HG03135 (cell line): ENCODE measurements at regions not wholly inside any gene's neighbourhood (a gene's known extent, or its start where the extent isn't known, plus 50 kb on each side); places are given as distances from the start of the nearest gene placed in this dataset.

Experiments used
- ATAC-seq: cut with Tn5 transposase; IDR thresholded peaks from one replicate; pipeline ENCODE4 v1.9.1; 2021; ENCODE audit warnings: mild to moderate bottlenecking, moderate library complexity; ENCODE audit not compliant: unreplicated experiment

DNA sequence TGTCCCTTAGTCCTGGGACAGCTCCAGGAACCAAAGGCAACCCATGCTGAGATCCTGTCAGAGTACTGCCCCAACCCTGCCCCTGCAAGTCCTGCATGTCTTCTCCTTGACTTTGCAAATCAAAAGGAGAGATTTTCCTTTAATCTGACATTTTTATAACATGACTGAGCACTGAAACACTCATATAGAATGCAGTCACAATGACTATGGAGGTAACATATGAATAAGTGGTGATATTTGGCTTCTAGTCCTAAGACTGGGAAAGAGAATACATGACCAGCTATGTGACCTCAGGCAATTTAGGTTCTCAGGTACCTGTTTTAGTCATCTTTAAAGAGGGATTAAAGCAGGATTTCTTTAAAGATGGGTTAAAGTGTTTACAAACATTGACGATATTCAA lies 941.6 kb upstream of the CDH8 start:
- no peak for ATAC-seq

DNA sequence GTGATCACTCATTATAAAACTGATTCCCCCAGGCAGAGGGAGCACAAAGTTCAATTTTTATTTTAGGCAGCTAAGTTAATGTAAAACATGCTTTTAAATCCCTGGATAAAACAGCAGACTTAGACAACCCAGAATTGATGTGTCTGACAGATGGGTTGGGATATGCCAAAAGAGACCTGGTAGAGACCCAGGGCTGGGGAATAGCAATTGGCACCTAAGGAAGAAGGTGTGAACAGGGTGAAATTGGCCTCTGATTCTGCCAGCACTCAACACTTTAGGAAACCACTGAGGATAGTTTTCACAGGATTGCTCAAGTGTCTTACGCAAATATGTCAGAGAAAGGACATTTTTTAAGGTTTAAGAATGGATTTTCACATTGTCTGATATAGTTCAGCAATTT lies 938.2 kb upstream of the CDH8 start:
- ATAC-seq: no peak

DNA sequence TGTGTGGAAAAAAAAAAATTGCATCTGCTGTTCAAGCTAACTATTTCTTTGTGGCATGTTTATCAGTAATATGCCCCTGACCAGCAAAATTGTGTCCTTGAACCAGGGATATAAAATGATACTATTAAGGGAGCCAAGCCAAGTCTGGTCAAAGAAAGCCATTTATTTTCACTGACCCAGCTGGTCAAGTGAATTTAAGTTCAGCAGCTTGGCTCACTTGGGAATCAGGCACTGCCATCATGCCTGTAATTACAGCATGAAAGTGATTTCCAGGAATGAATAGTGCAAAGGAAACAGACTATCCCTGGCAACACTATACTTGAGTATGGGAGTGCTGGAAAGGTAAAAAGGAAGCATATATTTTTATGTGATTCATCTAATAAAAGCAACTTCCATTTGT lies 934.6 kb upstream of the CDH8 start:
- ATAC-seq: no peak

DNA sequence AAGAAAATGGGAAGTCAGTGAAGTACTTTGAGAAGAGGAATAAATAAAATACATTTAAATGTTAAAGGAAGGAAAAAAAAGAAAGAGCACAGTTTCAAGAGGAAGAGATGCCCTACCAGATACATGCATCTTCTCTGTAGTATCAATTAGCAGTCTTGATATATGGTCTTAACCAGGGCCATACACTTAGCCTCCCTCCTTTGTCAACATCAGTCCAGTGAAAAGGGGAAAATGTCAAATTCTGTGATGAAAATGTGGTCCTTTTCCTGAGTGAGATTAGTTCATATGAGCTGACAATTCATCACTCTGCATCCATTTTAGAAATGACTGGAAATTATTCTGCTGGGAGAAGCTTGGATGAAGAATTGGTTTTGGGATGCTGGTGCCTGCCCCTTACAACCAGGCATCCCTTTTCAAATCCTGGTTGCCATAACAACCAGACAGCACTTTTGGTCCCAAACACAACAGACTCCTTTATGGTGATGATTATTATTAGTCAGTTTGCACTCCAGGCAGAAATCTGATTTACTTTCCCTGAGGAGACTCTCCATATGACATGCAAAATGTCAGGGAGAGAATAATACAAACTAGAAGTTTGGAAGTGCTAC lies 933.6 kb upstream of the CDH8 start:
- ATAC-seq: no peak

DNA sequence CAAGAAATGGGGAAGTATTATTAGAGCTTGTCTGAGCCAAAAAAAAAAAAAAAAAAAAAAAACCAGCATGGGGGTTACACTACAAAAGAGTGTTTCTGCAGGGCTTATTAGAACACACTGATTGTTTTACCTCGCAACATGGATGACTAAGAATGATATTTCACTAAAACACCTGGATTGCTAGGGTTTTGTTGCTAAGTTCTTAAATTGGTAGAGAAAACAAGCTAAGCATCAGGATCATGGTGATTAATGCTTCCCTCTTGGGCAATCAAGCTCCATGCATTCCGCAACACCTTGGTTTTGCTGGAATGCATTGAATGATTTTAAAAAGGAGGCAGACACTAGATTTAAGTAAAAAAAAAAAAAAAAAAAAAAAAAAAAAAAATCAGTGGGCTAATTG lies 931.4 kb upstream of the CDH8 start:
- no peak for ATAC-seq

DNA sequence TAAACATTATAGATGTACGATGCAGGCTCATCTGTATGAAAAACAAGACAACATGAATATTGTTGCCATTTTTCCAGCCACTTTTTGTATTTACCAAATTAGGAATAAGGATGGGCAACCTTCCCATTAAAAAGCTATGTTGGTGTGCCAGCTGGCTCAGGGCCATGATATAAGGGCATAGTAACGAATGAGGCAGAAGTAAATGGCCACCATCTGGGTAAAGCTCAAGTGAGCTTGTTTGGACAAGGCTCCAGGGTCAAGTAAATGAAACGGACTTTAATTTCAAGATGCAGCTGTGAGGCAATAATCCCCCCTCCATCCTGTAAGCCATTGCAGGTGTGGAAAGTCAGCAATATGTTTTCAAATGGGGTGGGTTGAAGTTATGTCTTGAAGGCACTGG lies 930.9 kb upstream of the CDH8 start:
- ATAC-seq: no peak

DNA sequence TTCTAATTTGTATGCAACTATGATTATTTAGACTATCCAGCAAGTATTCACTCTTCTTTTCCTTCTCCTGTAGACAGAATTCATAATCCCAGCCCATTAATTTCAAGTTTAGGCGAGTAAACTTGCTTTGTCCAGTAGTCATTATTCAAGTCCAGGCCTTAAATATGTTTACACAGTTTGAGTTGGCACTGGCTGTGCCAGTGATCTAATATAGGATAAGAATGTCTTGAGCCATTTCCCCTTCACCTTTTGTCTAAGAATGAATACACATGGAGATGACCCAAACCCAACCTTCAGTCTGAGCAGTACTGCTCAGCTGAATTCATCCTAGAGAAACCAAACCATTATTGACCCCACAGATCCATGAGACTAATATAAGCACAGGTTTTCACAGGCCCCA lies 930.4 kb upstream of the CDH8 start:
- ATAC-seq: no peak

DNA sequence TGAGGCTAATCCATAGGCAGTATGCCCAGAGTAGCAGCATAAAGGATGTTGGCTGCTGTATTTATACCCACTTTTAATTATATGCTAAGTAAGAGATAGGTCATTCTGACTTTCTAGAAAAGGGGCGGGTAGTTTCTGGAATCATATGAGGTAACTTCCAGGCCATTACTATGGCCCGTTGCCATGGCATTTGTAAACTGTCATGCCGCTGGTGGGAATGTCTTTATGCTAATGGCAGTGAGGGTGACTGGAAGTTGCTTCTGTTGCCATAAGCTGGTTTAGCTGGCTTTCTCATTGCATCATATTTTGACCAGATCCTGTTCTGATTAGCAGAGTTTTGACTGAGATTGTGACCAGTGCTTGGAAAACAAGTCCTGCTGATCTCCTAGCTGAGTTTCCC lies 929.6 kb upstream of the CDH8 start:
- no peak for ATAC-seq

DNA sequence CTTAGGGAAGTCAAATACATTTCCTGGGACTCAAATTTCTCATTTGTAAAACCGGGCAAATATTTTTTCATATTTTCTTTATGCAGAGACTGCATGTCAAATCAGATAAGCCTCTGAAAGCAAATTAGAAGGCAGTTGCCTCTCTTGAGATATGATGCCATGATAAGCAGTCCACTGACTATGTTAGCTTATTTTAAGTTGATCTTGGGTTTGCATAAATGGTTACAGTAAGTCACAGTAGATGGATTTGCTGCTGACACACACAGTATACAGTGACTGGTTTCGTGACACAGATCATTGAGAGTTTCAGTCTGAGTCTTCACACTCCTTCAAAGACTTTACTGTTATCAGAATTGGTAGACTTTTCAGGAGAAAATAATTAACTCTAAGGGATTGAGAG lies 927.6 kb upstream of the CDH8 start:
- no peak for ATAC-seq

DNA sequence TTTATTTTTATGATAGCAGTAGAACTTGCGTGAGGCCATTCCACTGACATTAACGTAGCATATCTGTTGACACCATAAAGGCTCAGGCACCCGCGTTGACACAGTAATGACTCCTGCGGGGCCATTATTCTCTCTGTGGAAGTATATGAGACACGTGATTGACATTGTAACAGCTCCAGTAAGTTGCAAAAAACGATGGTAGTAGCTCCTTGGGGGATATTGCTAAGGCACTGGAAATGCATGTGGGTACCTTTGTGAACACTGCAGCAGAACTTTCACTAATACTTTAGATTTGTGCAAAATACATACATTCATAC lies 918.8 kb upstream of the CDH8 start:
- ATAC-seq: no peak

DNA sequence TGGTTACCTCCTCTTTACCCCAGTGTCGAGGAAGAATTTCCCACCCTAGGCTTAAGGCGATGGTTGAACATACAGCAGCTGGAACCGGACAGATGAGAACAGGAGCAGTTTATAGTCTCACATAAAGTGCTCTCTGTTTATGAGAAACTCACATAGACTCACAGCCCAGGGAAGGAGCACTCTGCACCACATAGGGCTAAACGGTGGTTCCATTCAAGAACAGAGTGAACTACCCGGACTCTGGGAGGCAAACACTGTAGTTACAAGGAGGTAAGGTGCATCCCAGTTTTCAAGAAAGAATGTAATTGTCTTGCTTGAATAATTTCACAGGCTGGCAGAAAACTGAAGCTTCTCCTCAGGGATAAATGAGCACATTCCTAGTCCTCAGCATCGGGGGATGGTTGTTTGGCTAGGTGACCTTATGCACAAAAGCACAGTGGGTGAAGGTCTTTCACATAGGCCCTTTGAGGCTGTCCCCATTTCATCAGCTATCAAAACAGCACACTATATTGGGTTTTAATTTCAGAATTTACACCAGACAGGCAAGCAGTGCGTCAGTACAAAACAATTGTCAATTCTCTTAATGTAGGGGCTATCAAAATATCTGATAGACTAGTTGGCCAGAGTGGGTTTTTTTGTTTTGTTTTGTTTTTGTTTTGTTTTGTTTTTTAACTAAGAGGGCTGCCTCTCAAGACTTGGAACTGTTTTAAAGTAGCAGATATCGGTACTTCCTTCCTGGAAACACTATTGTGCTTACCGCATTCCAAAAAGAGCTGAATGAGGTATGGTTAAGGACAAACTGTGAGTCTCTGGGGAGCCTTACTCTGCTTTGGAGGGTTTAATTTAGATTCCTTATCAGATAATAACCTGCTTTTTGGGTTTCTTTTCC lies 918.1 kb upstream of the CDH8 start:
- ATAC-seq: no peak

DNA sequence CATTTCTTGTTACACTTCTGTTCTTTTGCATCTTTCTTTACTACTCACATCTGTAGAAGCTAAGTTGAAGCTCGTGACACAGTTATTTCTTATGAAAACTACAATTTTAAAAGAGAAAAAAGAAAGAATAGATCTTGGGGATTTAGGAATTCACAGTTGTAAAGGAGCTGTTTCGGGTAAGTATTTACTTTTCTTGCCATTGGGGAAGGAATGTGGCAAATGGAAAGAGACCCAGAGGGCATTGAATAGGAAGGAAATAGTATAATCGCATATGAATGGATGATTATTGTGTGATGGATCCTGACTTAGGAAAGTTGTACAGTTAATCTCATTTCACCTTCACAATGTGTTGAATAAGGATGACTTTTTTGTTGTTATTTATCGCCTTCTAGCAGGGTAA lies 914.1 kb upstream of the CDH8 start:
- no peak for ATAC-seq

DNA sequence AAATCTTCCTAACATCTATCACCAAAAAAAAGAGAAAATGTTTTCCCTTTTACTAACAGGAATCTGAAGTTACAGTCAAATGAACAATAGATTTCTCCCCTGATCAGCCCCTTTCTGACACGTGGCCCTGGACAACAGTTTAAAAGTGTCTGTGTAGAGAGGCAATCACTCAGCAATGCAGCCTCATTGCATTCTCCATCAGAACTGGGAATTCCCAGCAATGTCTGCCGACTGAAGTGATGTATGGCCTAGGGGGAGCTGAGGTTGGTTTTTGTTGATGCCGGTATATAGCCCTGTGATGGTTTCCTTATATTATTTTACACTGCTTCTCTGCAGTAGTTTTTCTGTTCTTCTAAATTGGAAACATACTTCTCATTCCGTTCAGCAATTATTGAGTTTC lies 904.3 kb upstream of the CDH8 start:
- ATAC-seq: no peak

DNA sequence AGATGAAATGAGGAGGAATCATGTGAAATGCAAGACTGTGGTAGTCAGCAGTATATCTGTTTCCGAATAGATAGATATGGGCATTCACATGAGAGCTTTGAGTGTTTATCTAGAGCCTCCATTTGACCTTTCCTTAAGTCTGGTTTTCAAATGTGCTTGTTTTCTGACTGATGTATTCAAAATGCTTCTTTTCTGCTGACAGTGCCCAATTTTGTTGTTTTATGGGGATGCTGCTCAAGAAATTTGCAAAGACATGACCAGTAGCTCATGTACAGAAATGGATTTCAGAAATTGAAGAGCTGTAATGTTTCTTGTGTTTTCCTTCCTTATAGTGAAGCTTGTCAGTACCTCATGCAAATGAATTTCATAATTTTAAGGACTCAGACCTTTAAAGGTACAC lies 903.4 kb upstream of the CDH8 start:
- ATAC-seq: no peak

DNA sequence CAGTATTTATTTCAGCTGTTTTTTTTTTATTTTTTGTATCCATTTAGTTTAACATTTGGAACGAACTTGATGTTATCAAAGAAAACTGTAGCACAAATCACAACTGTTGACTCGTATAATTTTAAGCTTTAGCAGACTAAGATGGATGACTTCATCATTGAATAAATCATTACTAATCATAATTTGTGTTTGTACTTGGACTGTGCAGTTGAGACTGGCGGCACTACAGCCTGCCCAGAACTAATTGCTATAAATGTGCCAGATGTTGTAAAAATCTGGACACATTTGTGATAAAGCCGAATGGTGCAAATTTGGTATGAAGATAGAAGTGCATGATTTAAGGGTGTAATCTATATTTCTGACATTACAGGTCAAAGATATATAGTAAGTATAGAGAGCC lies 897.7 kb upstream of the CDH8 start:
- no peak for ATAC-seq

DNA sequence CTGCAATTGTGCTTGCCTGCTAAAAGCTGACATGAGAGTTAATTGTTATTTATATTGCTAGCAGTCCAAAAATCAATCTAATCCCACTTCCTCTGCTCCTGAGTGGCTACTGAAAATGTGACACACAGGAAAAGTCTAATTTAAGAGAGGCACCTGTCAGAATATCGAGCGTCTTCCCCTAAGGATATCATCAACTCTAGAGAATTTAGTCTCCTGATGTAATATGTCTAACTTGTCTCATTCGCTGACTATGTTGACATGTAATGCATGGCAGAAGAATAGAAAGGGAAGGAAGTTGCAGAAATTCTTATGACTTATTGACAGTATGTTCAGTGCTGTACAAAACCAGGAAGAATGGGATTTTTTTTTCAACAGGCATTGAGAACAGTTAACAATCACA lies 893.4 kb upstream of the CDH8 start:
- no peak for ATAC-seq

DNA sequence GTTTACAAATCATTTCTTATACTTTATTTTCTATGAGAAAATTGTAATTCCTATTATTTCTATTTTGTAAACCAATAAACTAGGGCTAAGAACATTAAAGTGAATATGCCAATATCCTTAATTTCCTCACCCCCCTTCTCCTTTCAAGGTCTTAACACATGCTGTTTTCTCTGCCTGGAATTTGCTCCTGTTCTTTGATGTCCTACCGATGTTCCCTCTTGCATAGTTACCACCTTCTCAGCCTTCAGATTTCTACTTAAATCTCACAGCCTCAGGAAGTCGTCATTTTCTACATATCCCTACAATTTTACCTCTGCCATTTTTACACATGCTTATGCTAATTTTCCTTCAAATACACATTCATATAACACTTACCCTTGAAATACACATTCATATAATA lies 890.9 kb upstream of the CDH8 start:
- no peak for ATAC-seq

DNA sequence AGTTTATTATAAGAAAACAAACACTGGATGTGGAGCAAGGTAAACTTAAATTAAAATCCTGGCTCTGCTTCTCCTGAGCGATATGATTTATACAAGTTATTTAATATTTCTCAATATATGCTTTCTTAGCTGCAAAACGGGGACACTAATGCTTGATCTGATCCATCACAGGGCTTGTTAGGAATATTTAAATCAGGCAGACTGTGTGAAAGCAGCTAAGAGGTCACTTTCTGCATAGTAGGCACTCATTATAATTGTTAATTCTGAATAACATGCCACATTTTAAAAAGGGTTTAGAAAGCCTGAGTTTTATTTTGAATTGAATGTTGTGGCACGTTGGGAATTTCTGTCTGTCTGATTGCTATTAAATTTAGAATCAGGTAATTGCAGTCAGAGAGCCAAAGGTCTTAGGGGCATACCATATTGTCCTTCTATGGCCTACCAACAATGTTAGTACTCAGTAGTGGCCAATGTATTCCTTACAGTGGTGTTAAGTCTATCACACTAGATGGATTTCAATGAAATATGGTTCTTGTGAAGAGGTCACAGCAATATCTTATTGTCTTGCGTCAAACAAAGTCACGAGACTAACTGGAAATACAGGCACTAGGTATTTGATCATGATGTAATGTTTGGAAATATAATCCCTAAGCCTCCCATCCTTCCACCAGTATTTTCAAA lies 890.0 kb upstream of the CDH8 start:
- no peak for ATAC-seq

DNA sequence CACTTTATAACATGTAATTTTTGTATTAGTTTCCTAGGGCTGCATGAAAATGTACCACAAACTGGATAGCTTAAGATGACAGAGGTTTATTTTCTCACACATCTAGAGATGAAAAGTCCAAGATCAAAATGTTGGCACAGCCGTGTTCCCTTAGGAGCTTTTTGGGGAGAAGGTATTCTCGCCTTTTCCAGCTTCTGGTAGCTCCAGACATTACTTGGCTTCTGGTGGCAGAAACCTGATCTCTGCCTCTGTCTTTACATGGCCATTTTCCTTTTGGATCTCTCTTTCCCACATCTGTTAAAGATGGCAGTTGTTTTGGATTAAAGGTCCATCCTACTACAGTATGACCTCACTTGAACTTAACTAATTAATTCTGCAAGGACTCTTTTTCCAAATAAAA lies 885.7 kb upstream of the CDH8 start:
- ATAC-seq: no peak

DNA sequence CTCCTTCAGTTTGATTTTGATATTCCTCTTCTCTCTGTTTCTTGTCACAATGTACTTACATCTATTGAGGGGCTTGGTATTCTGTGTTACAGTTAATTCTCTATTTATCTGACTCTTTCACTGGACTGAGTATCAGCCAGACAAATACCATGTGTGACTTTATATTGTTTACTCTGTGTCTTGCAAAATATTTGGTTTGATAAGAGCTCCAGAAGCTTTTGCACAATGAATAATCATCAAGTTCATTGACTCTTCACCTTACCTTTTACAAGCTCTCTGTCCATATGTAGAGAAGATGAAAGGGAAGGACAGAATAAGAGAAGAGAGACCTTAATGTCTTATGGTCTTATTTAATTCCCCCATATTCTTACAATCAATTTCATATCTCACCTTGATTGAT lies 877.7 kb upstream of the CDH8 start:
- ATAC-seq: no peak

DNA sequence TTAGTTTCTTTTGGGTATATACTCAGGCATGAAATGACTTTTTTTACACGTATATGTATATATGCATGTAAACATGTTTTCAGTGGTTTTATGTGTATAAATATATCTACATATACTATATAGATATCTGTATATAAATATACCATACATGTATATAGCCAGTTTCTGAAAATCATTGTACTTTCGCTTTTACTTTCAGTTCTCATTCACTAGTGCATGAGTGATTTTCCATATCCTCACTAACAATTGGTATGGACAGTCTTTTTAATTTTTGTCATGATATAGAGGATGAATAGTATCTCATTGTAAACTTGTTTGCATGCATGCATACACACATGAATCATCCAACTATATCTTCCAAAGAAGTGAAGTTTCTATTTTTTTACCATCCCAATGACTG lies 877.1 kb upstream of the CDH8 start:
- no peak for ATAC-seq

DNA sequence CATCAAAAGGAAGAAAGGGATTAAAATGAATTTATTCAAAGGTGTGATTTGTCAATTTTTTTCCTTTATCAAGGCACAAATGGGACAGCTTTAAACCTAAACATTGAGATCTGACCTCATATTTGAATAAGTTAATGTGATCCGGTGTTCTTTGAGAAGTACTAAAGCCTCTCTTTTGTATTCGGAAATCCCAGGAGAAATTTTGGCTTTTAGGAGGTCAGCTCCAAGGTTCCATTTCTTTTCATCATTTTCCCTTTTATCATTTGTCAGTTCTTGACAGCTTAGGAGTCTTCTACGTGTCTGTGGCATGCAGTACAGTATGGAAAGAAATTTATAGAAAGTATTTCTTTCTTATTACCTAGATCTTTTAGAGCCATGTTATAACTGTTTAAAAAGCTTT lies 873.4 kb upstream of the CDH8 start:
- no peak for ATAC-seq
